Vagina (tissue), 2 donors: ENCODE measurements at regions not wholly inside any gene's neighbourhood (a gene's known extent, or its start where the extent isn't known, plus 50 kb on each side); places are given as distances from the start of the nearest gene placed in this dataset.

Experiments
- DNase-seq, 2 donors: peaks; one replicate each; pipeline ENCODE4 v3.0.0-alpha.2; 2017; ENCODE audit errors: extremely low spot score in 2 of 2
- H3K27ac ChIP-seq: fragments of 200-600 bp; sonication (generic); one replicate; pipeline ENCODE4 v1.5.1; 2019
- H3K27me3 ChIP-seq: fragments of 200-600 bp; sonication (generic); one replicate; pipeline ENCODE4 v1.5.1; 2019
- H3K36me3 ChIP-seq, 2 donors: fragments of 200-600 bp; sonication (generic); one replicate each; pipeline ENCODE4 v1.5.1; 2017 to 2019
- H3K4me1 ChIP-seq: fragments of 200-600 bp; sonication (generic); one replicate; pipeline ENCODE4 v1.5.1; 2019
- H3K4me3 ChIP-seq, 2 donors: fragments of 200-600 bp; sonication (generic); 1 replicate in 1 of 2; 2 replicates in 1 of 2; pipeline ENCODE4 v1.5.1; 2016 to 2019
- H3K9me3 ChIP-seq: fragments of 200-600 bp; sonication (generic); one replicate; pipeline ENCODE4 v1.5.1; 2019
- CTCF ChIP-seq, 3 experiments: fragments of 450-650 bp in 2 of 3; fragments of 200-600 bp in 1 of 3; sonication (generic) in 1 of 3; IDR thresholded peaks; one replicate each; pipeline ENCODE4 v1.5.1; 2017 to 2019; ENCODE audit warnings: antibody characterized with exemption in 3 of 3, mild to moderate bottlenecking in 2 of 3, moderate library complexity in 2 of 3
- POLR2A ChIP-seq, 2 donors: fragments of 450-650 bp; IDR thresholded peaks; one replicate each; pipeline ENCODE4 v1.6.1; 2017; ENCODE audit warnings: antibody characterized with exemption in 2 of 2, mild to moderate bottlenecking in 2 of 2, moderate library complexity in 2 of 2
- POLR2AphosphoS5 ChIP-seq, 2 donors: sonication (generic); formaldehyde crosslinking; IDR thresholded peaks; one replicate each; pipeline ENCODE4 v1.9.0; 2017; ENCODE audit warnings: antibody characterized with exemption in 2 of 2, mild to moderate bottlenecking in 2 of 2, low read depth in 1 of 2; ENCODE audit not compliant: insufficient read depth in 1 of 2
- intact Hi-C: fragments of 100-400 bp; cut with DNase I; formaldehyde crosslinking; loops from one replicate; pipeline ENCODE4 v1.15.1; 2023

DNA sequence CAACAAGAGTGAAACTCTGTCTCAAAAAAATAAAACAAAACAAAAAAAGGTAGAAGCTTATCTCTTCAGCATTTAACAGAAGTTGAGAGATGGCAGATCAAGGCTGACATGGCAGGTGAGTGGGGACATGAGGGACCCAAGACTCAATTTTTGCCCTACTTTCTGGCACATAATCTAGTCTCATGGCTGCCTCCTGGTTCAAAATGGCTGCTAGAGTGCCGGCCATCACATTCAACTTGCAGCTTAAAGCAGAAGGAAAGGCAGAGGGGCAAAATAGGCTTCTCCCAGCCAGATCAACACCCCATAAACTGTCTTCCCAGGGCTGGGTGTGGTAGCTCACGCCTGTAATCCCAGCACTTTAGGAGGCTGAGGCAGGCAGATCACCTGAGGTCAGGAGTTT lies 784.9 kb downstream of the MED13L start:
- H3K27me3 ChIP-seq = no peaks in the 10 kb centered on the region
- H3K4me1 ChIP-seq = no peaks in the 10 kb centered on the region
- intact Hi-C loops = no loop called here
- no peak for TF ChIP-seq POLR2A (IDR thresholded peaks at IDR 0.05)
- no peak for TF ChIP-seq CTCF (IDR thresholded peaks at IDR 0.05)
- TF ChIP-seq POLR2AphosphoS5 (IDR thresholded peaks at IDR 0.05; ENCODE audit: insufficient read depth in 1 of 2, low read depth in 1 of 2) = no peak
- H3K36me3 ChIP-seq = no peaks in the 10 kb centered on the region
- no peak overlapping the region for H3K4me3 ChIP-seq
- H3K27ac ChIP-seq = no peak overlapping the region
- H3K9me3 ChIP-seq = no peaks in the 10 kb centered on the region
- DNase-seq = no peak

DNA sequence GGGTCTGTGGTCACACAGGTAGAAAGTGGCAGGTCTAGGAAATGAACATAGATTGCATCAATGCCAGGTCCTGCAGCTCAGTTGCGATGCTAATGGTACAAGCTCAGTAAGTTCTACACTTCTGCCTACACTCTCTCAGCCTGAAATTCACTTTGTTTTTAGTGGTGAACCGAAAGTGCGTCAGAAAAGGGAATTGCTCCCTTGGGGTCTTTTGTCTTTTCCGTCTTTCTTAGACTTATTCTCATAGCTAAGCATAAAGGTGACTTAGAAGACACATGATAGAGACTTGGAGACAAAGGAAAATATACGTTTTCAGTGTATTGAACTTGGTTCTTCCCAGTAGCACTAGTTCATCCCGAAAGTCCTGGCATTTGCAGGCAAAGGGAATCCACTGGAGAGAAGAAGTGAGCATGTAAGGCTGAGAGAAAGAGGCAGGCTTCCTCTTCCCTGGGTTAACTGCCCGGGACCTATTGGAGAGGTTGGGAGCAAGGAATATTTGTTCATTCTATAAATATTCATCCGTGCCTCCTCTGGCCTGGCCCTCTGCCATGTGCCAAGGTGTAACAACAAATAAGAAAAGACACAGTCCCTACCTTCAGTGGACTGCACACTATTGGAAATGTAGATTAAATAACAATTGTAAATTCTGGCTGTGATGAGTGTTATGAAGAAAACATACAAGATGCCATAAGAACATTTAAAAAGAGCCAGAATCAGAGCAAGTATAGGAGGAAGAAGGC lies 785.8 kb downstream of the MED13L start:
- Histone ChIP-seq H3K36me3 (no peaks in the 10 kb centered on the region), H3K4me1 (no peaks in the 10 kb centered on the region), H3K9me3 (no peaks in the 10 kb centered on the region), H3K27me3 (no peaks in the 10 kb centered on the region), H3K4me3 (no peak overlapping the region), H3K27ac (no peak overlapping the region)
- TF ChIP-seq POLR2AphosphoS5 (IDR thresholded peaks at IDR 0.05; ENCODE audit: insufficient read depth in 1 of 2, low read depth in 1 of 2) (no peak), POLR2A (IDR thresholded peaks at IDR 0.05) (no peak), CTCF (IDR thresholded peaks at IDR 0.05) (no peak)
- intact Hi-C loops = no loop called here
- no peak for DNase-seq

DNA sequence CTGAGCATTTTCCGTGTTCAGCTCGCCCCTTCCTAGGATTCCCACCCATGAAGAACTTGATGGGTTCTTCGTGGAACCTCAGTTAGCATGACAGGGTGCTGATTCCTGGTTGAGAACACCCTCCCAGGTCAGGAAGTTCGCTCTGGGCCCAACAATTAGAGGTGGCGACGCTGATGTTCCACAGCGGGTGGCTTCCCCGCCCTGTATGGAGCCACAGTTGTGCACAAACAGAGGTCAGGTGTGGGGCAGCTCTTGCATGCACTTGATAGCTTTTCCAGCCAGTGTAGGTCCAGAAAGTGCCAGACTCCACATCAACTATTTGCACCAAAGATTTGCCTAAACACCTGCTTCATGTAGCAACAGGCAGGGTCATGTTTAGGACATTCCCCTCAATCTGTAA lies 788.2 kb downstream of the MED13L start:
- peaks cover 7% of the 10 kb centered on the region for H3K4me1 ChIP-seq
- H3K27me3 ChIP-seq = no peaks in the 10 kb centered on the region
- TF ChIP-seq POLR2AphosphoS5 (IDR thresholded peaks at IDR 0.05; ENCODE audit: insufficient read depth in 1 of 2, low read depth in 1 of 2) (no peak), CTCF (IDR thresholded peaks at IDR 0.05) (no peak), POLR2A (IDR thresholded peaks at IDR 0.05) (no peak)
- no peak for DNase-seq
- H3K27ac ChIP-seq = no peak overlapping the region
- no peaks in the 10 kb centered on the region for H3K9me3 ChIP-seq
- H3K36me3 ChIP-seq = no peaks in the 10 kb centered on the region
- intact Hi-C loops = no loop called here
- no peak overlapping the region for H3K4me3 ChIP-seq

DNA sequence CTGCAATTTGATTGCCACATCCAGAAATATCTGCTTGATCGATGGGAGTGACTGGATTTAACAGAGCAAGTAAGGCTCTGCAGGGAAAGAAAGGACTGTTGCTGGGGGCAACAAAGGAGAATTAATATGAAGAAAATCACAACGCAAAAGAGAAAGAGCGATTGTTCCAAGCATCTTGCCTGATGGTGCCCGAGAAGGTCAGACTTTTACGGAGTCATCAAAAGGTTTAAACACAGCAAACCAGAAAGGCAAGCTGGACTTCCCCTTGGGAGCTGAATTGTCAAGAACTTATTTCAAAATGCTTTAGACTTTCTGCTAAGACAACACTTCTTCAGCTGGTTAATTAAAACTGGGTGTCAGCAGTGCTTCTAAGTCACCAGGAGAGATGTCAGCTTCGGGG lies 791.5 kb downstream of the MED13L start:
- TF ChIP-seq CTCF (IDR thresholded peaks at IDR 0.05) = no peak
- TF ChIP-seq POLR2AphosphoS5 (IDR thresholded peaks at IDR 0.05; ENCODE audit: insufficient read depth in 1 of 2, low read depth in 1 of 2) = no peak
- no peak for TF ChIP-seq POLR2A (IDR thresholded peaks at IDR 0.05)
- Histone ChIP-seq H3K4me3 (no peak overlapping the region), H3K36me3 (no peaks in the 10 kb centered on the region), H3K9me3 (no peaks in the 10 kb centered on the region), H3K27me3 (no peaks in the 10 kb centered on the region), H3K27ac (no peak overlapping the region), H3K4me1 (peaks cover 7% of the 10 kb centered on the region)
- intact Hi-C loops = no loop called here
- DNase-seq = no peak

- DNase-seq = no peak
- Histone ChIP-seq H3K36me3 (no peaks in the 10 kb centered on the region), H3K4me1 (peaks cover 7% of the 10 kb centered on the region), H3K27ac (no peak overlapping the region), H3K27me3 (no peaks in the 10 kb centered on the region), H3K4me3 (no peak overlapping the region), H3K9me3 (no peaks in the 10 kb centered on the region)
- TF ChIP-seq CTCF (IDR thresholded peaks at IDR 0.05) = no peak
- intact Hi-C loops = no loop called here
Measured at GRCh38 chr12:115485503-115485902, 792.0 kb downstream of the MED13L start.
